A673 (cell line): ENCODE measurements at regions not wholly inside any gene's neighbourhood (a gene's known extent, or its start where the extent isn't known, plus 50 kb on each side); places are given as distances from the start of the nearest gene placed in this dataset.
"Not testable (repeated sequence)": the region's sequence is repeated elsewhere in the genome, so short reads cannot be mapped to it uniquely, and the experiment has no call there.

ENCODE experiments used
- EZH2 ChIP-seq: fragments of 200-600 bp; sonication (generic); IDR thresholded peaks from 2 replicates; pipeline ENCODE4 v1.6.1; 2017; ENCODE audit warnings: borderline replicate concordance, low read depth, mild to moderate bottlenecking, mixed read lengths, antibody characterized with exemption, low read length; ENCODE audit not compliant: poor library complexity, severe bottlenecking
- TF ChIP-seq, protein P1 (sequence below): fragments of 300-800, 200-600 bp; sonication (generic); conservative IDR thresholded peaks from 2 replicates; pipeline ENCODE4 v1.5.1; 2017; ENCODE audit warnings: low read depth, mild to moderate bottlenecking, antibody characterized with exemption, low read length, moderate library complexity, mixed read lengths

GRCh38 chr15:20275373-20275967 is 266.1 kb downstream of the GOLGA6L6 start:
- TF ChIP-seq, protein P1, sequence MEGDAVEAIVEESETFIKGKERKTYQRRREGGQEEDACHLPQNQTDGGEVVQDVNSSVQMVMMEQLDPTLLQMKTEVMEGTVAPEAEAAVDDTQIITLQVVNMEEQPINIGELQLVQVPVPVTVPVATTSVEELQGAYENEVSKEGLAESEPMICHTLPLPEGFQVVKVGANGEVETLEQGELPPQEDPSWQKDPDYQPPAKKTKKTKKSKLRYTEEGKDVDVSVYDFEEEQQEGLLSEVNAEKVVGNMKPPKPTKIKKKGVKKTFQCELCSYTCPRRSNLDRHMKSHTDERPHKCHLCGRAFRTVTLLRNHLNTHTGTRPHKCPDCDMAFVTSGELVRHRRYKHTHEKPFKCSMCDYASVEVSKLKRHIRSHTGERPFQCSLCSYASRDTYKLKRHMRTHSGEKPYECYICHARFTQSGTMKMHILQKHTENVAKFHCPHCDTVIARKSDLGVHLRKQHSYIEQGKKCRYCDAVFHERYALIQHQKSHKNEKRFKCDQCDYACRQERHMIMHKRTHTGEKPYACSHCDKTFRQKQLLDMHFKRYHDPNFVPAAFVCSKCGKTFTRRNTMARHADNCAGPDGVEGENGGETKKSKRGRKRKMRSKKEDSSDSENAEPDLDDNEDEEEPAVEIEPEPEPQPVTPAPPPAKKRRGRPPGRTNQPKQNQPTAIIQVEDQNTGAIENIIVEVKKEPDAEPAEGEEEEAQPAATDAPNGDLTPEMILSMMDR: not testable (repeated sequence)
- TF ChIP-seq EZH2: not testable (repeated sequence)
